Fibroblast of the aortic adventitia (primary cell): ENCODE measurements at regions not wholly inside any gene's neighbourhood (a gene's known extent, or its start where the extent isn't known, plus 50 kb on each side); places are given as distances from the start of the nearest gene placed in this dataset.
"Not testable (repeated sequence)": the region's sequence is repeated elsewhere in the genome, so short reads cannot be mapped to it uniquely, and the experiment has no call there.

Experiments
- DNase-seq: peaks from one replicate; pipeline ENCODE4 v3.0.0-alpha.2; 2010; ENCODE audit warnings: low read depth
- H3K4me3 ChIP-seq: 2 replicates; pipeline ENCODE4 v1.5.1; 2011; ENCODE audit warnings: low read depth, mild to moderate bottlenecking, control low read depth, low read length, moderate library complexity
- CTCF ChIP-seq: IDR thresholded peaks from 2 replicates; pipeline ENCODE4 v1.5.1; 2011; ENCODE audit warnings: mild to moderate bottlenecking, low read length, control low read depth, inconsistent platforms; ENCODE audit not compliant: insufficient read depth

- DNase-seq = no peak
- H3K4me3 ChIP-seq = no peak overlapping the region
- TF ChIP-seq CTCF = no peak
Measured at GRCh38 chr13:81907787-81908372, 1567.0 kb upstream of the SPRY2 start.

- TF ChIP-seq CTCF = no peak
- DNase-seq = no peak
- H3K4me3 ChIP-seq = no peak overlapping the region
Measured at GRCh38 chr13:81888855-81889254, 1547.9 kb upstream of the SPRY2 start.

- TF ChIP-seq CTCF = no peak
- no peak for DNase-seq
- no peak overlapping the region for H3K4me3 ChIP-seq
Measured at GRCh38 chr13:81874681-81875661, 1534.0 kb upstream of the SPRY2 start.

- no peak for DNase-seq
- H3K4me3 ChIP-seq = no peak overlapping the region
- no peak for TF ChIP-seq CTCF
Measured at GRCh38 chr13:81874253-81874652, 1533.3 kb upstream of the SPRY2 start.

- TF ChIP-seq CTCF = no peak
- no peak overlapping the region for H3K4me3 ChIP-seq
- DNase-seq = no peak
Measured at GRCh38 chr13:81872581-81872980, 1531.7 kb upstream of the SPRY2 start.

- DNase-seq, H3K4me3 ChIP-seq: not testable (repeated sequence)
Measured at GRCh38 chr13:81871751-81872325, 1530.9 kb upstream of the SPRY2 start.

GRCh38 chr13:81848291-81848690, 1507.4 kb upstream of the SPRY2 start:
- no peak for DNase-seq
- no peak overlapping the region for H3K4me3 ChIP-seq
- no peak for TF ChIP-seq CTCF
